ENCODE measurements at regions not wholly inside any gene's neighbourhood (a gene's known extent, or its start where the extent isn't known, plus 50 kb on each side); places are given as distances from the start of the nearest gene placed in this dataset.

DNA sequence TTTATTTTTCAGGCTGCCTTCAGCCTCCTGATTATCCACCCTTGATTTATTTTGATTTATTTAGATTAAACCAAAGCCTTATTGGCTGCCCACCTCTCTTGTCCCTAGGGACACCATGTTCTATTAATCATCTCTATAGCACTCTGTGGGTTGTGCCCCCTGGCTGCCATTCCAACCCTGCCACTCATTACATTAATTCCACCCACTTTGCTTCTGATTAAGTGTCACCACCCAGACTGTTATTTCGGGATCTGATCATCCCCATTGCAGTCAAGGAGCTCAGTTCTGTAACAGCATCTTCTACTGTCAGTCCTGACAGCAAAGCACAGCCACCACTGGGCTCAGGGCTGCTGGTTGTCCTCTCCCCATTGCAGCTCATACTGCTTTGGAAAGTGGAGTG lies 175.1 kb upstream of the DDX18 start:
- no peak for DNase-seq

DNA sequence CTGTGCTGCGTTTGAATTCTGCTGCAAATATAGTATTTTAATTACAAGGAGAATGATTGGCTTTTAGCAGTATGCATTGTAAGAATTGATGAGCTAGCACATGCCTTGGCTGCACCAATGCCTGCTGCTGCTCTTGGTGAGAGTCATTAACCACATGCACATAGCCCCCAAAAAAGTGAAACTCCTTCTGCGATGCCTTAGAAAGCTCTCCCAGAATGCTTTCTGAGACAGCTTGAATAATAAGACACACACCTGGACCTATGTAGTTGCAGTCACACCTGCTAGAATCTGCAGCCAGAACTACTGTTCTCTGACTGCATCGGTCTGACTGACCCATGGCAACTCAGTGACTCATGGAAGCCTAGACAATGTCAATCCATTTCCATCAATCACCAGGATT lies 170.1 kb upstream of the DDX18 start:
- no peak for DNase-seq

DNA sequence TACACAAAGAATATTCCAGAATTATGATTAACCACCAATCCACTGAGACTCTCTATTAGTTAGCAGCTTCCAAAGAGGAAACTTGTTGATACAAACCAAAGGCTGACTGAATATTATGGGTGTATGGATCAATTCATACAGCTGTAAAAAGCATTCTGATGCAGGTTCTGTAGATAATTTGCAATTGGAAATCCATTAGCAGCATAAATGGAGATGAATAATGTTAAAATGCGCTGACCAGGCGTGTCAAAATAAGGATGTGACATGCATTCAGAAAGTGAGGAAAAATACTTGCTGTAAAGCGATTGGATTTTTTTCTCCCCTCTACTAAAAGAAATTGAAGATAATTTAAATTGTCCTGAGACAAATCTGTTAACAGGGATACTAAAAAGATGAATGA lies 169.0 kb upstream of the DDX18 start:
- DNase-seq = no peak

DNA sequence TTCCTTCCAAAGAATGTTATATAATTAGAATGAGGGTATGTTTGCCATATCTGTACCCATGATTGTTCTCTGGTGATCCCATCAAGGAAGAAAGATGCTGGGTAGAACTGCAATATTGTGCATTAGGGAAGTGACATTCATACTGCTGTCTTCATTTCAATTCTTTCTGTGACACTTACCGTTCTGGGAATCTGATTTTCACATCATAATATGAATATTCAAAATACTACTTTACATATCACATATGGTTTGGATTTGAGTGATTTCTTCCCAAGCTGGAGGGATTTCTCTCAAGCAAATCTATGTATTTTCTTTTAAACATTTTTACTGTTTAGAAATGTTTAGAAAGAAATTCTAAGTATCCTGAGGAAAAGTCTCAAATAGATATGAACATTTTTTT lies 168.4 kb upstream of the DDX18 start:
- DNase-seq = no peak

DNA sequence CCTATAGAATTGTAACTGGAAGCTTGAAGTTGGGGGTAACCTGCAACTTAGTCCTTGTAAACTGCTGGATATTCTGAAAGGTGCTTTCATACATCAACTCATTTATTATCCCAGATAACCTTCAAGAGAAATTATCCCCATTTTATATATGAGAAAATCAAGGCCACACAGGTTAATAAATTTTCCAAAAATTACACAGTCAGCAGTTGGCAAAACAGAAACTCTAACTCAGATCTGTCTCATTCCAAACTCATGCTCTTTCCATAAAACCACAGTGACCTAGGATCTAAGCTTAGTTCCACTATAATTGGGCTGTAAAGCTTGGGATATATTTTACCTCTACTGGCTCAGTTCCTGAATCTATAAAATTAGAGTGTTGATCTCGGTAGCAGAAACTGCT lies 167.6 kb upstream of the DDX18 start:
- DNase-seq = no peak

DNA sequence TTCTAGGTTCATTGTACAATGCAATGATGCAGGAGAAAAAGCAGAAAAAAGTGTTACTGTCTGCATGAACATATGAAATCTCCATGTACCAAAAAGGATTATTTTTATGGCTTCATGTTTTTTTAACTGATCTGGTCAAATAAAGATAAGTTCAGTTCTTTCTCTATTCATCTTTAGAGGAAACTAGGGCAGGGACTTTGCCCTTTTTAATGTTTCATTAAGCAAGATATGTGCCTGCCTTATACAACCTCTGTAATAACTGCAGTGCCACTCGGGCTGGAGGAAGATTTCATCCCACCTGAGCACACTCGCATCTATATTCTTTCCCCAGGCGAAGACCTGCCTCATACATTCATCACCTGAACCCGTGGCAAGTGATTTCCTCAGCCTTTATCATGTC lies 157.9 kb upstream of the DDX18 start:
- no peak for DNase-seq

DNA sequence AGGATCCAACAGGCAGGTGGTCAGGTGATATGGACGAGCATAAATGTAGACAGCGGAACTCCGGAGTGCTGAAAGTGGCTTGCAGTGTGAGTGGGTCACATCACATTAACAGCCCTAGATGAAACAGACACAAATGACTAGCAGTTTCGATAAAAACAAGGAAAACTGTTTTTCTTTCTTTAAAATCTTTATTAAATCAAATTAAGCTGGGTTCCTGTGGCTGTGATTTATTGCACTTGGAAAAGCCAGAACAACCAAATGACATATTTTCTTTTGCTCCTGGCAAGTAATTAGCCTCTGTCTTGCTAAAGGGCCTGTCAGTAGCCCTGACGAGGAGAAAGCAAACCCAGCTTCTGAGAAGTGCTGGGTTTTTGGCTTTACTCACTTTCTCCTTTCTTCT lies 152.9 kb upstream of the DDX18 start:
- no peak for DNase-seq

DNA sequence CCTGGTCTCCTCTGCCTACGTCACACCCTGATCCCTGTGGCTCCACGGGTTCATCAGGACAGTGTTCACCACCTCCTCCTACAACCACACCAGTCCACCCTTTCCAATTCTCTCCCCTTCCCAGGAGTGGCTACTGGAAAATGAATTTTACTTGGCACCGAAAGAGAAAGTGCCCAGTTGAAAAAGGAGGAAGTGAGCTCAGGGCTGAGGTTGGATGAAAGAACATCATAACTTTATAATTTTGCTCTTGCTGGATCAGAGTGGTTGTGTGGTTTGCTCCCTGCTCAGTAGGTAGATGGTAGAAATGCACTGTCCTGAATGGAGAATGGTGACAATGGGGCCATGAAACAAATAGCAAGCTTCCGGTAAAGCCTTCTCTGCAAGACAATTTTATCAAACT lies 140.3 kb upstream of the DDX18 start:
- no peak for DNase-seq

DNA sequence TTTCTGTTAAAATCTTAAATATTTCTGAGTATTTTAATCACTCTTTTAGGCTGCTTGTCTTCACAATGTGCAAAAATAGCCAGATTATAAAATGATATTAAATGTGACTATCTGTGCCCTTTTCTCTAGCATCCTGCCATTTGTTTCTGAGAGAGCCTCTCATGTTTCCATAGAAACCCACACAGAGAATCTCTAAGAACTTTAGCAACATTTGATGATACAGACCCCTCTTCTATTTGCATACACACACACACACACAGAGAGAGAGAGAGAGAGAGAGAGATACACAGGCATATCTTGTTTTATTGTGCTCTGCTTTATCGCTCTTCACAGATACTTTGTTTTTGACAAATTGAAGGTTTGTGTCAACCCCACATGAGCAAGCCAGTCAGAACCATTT lies 134.5 kb upstream of the DDX18 start:
- no peak for DNase-seq

DNA sequence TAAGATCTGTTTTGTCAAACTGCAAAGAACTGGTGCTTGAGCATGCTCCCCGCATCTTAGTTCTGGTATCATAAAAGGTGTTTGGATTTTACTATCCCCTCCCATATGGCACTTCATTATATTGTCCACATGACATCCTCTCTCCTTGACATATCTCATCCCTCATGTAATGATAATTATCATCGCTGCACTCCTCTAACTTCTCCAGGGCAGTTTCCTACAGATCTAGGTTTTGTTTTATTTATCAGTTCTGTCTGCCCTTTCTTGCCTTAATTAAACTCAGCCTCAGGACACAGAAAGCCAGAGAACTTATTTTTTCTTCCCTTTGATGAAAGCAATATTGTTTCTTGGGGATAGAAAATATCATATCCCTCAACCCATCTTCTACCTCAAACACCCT lies 129.6 kb upstream of the DDX18 start:
- no peak for DNase-seq

DNA sequence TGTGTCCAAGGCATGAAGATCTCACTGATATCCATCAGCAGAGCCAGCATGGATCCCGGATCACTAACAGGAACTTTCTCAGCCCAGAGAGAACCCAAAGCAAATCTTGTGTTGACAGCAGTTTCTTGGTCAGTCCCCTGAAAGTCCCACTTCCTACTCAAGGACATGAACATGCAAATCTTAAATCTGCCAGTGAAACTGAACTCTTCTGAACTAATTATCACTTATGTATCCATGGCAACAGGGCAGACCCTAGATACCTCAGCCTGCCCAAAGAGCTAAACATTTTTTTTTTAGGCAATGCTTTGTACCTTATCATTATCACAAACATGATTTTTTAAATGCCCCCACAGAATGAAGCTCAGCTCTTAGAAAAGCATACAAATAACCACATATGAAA lies 127.8 kb upstream of the DDX18 start:
- no peak for DNase-seq

DNA sequence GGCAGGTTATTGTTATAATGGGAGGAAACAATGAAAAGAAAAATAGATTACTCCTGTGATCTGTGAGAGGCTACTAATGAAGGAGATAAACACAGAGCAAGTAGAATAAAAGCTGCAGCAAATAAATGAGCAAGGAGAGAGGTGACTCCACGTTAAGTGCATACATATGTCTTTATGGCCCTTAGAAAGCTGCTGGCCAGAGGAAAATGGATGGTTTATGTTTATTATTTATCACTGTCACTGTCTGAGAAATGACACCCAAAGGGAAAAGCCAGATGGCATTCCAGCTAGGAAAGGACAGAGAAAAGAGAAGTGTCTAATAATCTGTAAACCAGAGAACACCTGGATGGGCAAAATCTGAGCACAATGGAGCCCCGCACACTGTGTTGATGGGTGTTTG lies 122.9 kb upstream of the DDX18 start:
- DNase-seq = no peak

DNA sequence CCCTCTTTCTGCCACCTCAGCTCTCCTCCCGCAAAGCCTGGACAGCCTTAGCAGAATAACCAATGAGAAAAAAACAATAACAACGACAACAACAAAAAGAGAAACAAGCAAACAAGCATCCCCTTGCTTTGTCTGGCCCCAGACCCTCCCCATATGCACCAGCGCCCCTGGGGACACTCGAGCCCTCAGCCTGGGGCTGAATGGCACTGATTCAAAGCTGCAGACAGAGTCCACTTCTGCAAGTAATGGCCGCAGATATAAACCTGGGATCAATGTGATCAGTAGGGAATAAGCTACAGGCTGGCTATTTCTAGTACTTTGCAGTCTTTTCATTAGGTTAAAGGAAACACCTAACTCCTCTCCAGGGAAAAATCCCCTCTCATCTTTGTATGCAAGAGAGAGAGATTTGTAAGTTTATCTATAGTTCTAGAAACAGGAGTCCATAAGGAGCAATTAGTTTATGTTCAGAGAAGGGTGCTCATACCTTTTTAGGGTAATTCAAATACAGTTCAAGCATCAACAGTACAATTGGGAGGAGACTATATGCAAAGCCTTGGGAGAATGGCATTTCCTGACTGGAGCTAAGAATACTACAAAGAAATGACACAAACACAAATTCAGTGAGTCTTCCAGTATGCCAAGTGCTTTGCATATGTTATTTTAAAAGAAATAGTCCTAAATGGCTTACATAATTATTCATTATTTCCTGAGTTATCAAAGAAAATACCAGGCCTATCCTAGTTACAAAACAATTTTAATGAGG lies 122.3 kb upstream of the DDX18 start:
- DNase-seq = no peak

DNA sequence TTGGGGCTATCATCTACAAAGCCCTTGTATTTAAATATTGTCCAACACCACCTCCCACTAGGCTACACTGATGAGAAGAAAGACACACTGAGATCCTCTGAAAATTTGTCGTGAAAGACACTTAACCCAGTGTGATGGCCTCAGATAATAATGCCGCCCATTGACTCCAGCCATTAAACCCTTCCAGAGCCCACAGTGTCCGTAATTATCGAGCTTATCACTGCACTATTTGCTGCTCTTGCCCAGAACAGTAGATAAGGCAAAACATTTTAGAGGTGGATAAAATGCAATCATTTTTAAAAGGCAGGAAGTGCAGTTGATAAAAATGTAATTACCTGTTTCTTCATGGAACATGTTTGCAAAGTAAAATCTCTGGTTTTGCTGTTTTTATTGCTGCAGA lies 121.3 kb upstream of the DDX18 start:
- no peak for DNase-seq

DNA sequence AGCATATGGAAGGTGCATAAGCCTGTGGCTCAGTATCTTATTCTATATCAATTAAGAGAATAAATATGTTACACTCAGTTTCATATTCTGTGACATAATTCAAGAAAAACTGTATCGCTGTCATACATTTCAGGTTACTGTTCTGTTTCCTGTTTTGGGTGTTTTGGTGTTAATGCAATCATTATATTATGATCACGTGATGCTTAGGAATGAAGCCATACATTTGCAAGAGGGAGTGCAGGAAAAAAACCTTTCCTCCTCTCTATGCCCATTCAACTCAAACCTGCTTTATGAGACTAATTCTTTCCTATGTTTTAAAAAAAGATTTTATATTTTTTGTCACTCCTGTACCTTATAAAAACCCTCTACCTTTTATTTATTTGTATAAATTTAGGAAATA lies 120.8 kb upstream of the DDX18 start:
- DNase-seq = no peak

DNA sequence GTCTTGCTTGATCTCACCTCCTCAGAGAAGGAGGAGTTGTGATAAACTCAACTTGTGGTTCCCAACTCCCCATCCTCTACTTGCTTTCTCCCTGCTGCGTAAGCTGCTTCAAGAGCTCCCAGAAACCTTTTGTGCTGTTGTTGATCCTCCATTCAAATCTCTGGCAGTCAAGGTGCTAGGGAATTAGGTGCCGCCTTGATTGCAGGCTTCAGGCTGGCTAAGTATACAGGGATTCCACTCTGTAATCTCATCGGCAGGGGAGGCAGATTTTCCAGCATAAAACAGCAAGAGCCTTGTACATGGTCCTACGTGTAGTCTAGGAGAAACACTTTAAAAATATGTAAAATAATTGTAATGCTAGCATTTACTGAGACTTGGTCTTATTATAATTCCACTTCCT lies 116.2 kb upstream of the DDX18 start:
- DNase-seq = no peak

DNA sequence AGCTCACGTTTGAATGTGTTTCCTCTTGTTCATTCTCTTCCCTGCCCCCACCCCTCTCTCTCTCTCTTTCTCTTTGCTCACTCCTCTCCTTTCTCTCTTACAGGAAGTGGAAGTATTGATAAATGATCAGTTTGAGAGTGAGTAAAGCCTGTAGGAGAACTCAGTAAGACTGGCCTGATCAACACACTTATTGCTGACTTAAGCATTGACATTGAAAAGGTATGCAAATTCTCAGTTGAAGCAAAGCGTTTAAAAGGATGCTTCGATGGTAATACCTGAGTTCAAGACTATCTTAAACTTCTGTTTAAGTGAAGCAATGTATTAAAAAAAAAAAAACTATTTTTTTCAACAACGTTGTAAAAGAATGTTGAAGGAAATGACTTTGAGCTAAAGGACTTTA lies 115.7 kb upstream of the DDX18 start:
- DNase-seq = no peak

DNA sequence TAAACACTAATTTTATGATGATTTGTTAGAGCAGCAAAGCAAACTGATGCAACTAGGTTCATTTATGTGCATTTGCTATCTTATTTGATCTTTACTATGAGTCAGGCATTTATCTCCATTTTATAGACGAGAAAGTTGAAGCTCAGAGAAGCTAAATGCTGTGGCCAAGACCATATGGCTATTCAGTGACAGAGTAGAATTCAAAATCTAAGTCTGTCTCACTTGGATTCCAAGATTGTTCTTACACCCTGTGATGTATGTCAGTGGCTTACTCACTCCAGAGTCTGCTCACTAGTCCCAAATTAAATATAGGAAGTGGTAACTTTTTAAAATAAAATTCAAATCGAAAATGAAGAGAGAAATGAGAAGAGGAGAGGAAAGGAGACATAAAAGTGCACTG lies 114.0 kb upstream of the DDX18 start:
- DNase-seq = no peak

DNA sequence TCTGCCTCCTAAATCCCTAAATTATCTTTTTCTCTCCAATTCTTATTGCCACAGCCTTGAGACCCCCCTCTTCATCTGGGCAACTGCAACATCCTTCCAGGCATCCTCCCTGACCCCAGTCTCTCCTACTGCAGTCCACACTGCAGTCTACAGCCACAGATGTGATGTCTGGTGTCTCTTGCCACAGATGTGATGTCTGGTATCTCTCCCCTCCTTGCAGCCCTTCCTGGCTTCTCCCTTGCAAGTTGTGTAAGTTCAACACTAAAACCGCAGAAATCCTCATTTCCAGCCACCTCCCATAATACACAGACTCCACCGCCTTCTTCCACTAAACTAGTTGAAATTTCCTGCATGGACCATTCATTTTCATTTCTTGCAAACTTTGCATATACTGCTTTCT lies 113.1 kb upstream of the DDX18 start:
- no peak for DNase-seq

DNA sequence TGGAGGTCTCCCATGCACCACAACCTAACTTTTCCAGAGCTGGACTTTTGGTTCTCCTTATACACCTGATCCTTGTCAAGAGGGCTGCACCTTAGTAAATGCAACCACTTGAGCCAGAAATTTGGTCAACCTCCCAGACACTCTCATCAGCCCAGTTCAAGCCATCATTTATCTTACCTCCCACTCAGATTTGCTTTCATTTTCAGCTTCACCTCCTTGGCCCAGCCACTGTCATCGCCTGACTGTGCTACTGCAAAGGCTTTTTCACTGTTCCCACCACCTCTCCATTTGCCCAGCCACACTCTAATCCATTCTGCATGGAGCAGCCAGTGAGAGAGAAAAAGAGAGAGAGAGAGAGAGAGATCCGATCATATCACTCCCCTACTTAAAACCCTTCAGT lies 112.4 kb upstream of the DDX18 start:
- no peak for DNase-seq

DNA sequence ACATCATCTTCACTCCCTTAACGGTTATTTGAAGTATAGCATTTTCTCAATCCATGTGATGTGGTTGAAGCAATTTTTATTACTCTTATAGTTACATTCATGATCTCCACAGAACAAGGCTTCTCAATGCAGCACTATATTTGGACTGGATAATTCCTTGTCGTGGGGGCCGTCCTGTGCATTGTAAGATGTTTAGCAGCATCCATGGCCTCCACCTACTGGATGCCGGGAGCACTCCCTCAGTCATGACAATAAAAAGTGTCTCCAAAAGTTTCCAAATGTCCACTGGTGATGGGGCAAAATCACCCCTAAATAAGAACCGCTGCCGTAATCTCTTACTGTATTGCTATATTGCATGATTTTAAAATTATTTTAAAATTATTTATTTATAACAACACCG lies 110.6 kb upstream of the DDX18 start:
- DNase-seq = no peak

DNA sequence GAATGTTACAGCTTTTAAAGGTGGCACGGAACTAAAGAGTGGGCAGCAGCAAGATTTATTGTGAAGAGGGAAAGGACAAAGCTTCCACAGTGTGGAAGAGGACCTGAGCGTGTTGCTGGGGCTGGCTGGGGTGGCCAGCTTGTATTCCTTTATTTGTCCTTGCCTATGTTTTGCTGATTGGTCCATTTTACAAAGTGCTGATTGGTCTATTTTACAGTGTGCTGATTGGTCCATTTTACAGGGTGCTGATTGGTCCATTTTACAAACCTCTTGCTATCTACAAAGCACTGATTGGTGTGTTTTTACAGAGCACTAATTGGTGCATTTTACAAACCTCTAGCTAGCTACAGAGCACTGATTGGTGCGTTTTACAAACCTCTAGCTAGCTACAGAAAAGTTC lies 109.7 kb upstream of the DDX18 start:
- no peak for DNase-seq

DNA sequence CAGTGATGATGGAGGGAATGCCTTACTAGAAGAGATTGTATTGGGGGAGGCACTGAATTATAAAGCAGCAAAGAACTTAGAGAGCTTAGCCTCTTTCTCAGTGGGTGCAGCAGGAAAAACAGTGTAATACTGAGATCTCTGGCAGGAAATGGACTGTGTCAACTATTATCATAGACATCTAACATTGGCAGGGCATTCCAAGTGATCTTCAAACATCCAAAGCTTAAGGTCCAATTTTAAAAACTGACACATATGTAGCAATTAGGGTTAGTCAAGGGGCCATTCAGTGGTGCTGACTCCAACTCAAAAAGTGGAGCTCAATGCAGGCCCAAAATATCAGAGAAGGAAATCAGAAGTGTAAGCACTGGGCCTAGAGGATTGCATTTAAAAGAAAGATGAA lies 106.6 kb upstream of the DDX18 start:
- DNase-seq = no peak

DNA sequence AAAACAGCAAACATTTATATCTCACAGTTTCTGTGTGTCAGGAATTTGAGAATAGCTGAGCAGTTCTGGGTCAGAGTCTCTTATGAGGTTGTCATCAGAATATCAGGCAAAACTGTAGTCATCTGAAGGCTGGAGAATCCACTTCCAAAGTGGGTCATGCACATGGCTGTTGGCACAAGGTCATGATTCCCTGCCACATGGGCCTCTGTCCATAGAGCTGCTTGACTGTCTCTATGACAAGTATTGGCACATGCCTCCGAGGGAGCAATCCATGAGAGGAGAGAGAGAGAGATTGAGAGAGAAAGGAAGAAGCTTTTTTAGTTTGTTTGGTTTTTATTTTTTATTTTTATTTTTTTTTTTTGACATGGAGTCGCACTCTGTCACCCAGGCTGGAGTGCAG lies 101.8 kb upstream of the DDX18 start:
- DNase-seq = no peak

DNA sequence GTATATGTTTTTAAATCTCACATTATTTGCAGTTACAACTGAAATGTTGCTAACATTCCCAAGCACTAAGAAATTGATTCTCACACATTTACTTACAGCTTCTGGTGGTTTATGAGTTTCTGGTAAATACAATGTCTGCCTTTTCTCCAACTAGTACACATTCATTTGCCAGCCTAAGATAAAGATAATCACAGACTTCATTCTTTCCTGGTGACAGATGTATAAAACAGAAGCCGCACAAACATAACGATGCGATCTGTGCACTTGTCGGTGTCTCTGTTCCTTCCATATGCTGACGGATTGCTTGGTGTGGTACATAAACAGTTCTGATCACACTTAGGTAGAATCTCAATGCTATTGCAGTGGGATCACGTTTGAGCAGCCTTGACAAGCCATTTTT lies 100.4 kb upstream of the DDX18 start:
- DNase-seq = no peak
